GM12874 (cell line): ENCODE measurements at regions not wholly inside any gene's neighbourhood (a gene's known extent, or its start where the extent isn't known, plus 50 kb on each side); places are given as distances from the start of the nearest gene placed in this dataset.

ENCODE experiments used
- CTCF ChIP-seq: IDR thresholded peaks from 2 replicates; pipeline ENCODE4 v1.5.1; 2011; ENCODE audit warnings: low read depth, mild to moderate bottlenecking, control low read depth, low read length, moderate library complexity; ENCODE audit not compliant: insufficient read depth

GRCh38 chr2:118791483-118791882 is 56.0 kb downstream of the EN1 start:
- no peak for TF ChIP-seq CTCF

GRCh38 chr2:118786746-118787145 is 60.7 kb downstream of the EN1 start:
- TF ChIP-seq CTCF: no peak

GRCh38 chr2:118784860-118785259 is 62.6 kb downstream of the EN1 start:
- no peak for TF ChIP-seq CTCF

- TF ChIP-seq CTCF: no peak
Observed at GRCh38 chr2:118779362-118779761, 68.1 kb downstream of the EN1 start.

GRCh38 chr2:118774458-118775133 is 72.9 kb downstream of the EN1 start:
- no peak for TF ChIP-seq CTCF

- TF ChIP-seq CTCF: no peak
Observed at GRCh38 chr2:118773826-118774225, 73.6 kb downstream of the EN1 start.

- no peak for TF ChIP-seq CTCF
Observed at GRCh38 chr2:118772487-118773200, 74.8 kb downstream of the EN1 start.
